Activated T-cell treated with anti-CD3 and anti-CD28 coated beads, Interleukin-2, amount 50 U/mL, for 24 hours (primary cell): ENCODE measurements at regions not wholly inside any gene's neighbourhood (a gene's known extent, or its start where the extent isn't known, plus 50 kb on each side); places are given as distances from the start of the nearest gene placed in this dataset.
"Not testable (repeated sequence)": the region's sequence is repeated elsewhere in the genome, so short reads cannot be mapped to it uniquely, and the experiment has no call there.

ENCODE experiments used
- DNase-seq: peaks from one replicate; pipeline ENCODE4 v3.0.0-alpha.2; 2020
- H3K27ac Mint-ChIP-seq: 2 replicates; pipeline ENCODE4 v1.8.0; 2020; ENCODE audit warnings: mild to moderate bottlenecking, mixed read lengths
- H3K27me3 Mint-ChIP-seq: 2 replicates; pipeline ENCODE4 v1.8.0; 2020; ENCODE audit warnings: mixed read lengths
- H3K36me3 Mint-ChIP-seq: 2 replicates; pipeline ENCODE4 v1.8.0; 2020; ENCODE audit warnings: low read depth, mixed read lengths
- H3K4me1 Mint-ChIP-seq: 2 replicates; pipeline ENCODE4 v1.8.0; 2020; ENCODE audit warnings: low read depth, mixed read lengths
- H3K4me3 Mint-ChIP-seq: 2 replicates; pipeline ENCODE4 v1.8.0; 2020; ENCODE audit warnings: mild to moderate bottlenecking, moderate library complexity, mixed read lengths
- H3K9me3 Mint-ChIP-seq: 2 replicates; pipeline ENCODE4 v1.8.0; 2020; ENCODE audit warnings: mixed read lengths

GRCh38 chr12:131328861-131329845 lies 375.4 kb downstream of the ADGRD1 start:
- H3K36me3 Mint-ChIP-seq, H3K4me3 Mint-ChIP-seq, H3K9me3 Mint-ChIP-seq, H3K27ac Mint-ChIP-seq, H3K4me1 Mint-ChIP-seq, DNase-seq: not testable (repeated sequence)
- peaks cover 12% of the 10 kb centered on the region for H3K27me3 Mint-ChIP-seq

DNA sequence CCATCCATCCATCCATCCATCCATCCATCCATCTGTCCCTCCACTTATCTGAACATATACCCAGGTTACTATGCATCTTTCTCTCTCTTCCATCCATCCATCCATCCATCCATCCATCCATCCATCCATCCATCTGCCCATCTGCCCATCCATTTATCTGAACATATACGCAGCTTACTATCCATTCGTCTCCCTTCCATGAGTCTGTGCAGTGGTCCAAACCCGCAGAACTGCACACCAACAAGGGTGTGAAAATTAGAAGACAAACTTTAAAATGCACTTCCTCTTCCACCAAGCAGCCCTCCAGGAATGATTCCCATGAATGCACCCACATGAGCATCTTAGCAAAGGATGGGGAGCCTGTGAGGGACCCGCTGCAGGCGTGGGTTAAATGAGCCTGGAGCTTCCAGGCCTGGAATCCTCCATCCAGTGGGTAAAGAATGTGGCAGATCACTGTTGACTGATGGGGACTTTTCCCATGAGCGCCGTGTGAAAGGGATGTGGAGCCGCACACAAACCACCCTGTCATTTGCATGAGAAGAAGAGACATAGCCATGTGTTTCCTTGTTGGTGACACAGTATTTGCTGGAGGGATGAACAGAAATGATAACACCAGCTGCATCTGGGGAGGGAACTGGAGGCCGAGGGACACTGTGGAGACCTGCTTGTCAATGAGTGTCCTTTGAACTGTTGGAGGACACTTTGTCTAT lies 376.6 kb downstream of the ADGRD1 start:
- no peak overlapping the region for H3K4me3 Mint-ChIP-seq
- no peak overlapping the region for H3K27ac Mint-ChIP-seq
- no peak for DNase-seq
- no peaks in the 10 kb centered on the region for H3K36me3 Mint-ChIP-seq
- H3K27me3 Mint-ChIP-seq, result peaks cover 9% of the 10 kb centered on the region
- no peaks in the 10 kb centered on the region for H3K4me1 Mint-ChIP-seq
- H3K9me3 Mint-ChIP-seq, result no peaks in the 10 kb centered on the region

GRCh38 chr12:131331148-131331750 lies 377.5 kb downstream of the ADGRD1 start:
- H3K4me1 Mint-ChIP-seq, result no peaks in the 10 kb centered on the region
- peaks cover 9% of the 10 kb centered on the region for H3K27me3 Mint-ChIP-seq
- no peaks in the 10 kb centered on the region for H3K36me3 Mint-ChIP-seq
- H3K27ac Mint-ChIP-seq, result no peak overlapping the region
- no peaks in the 10 kb centered on the region for H3K9me3 Mint-ChIP-seq
- no peak for DNase-seq
- no peak overlapping the region for H3K4me3 Mint-ChIP-seq

GRCh38 chr12:131332224-131332623 lies 378.5 kb downstream of the ADGRD1 start:
- Mint-ChIP-seq H3K36me3 (no peaks in the 10 kb centered on the region), H3K27ac (no peak overlapping the region), H3K4me1 (no peaks in the 10 kb centered on the region), H3K9me3 (no peaks in the 10 kb centered on the region), H3K4me3 (no peak overlapping the region), H3K27me3 (peaks cover 1% of the 10 kb centered on the region)
- DNase-seq, result no peak

- no peak overlapping the region for H3K27ac Mint-ChIP-seq
- H3K4me1 Mint-ChIP-seq, result no peaks in the 10 kb centered on the region
- no peak for DNase-seq
- no peaks in the 10 kb centered on the region for H3K36me3 Mint-ChIP-seq
- no peaks in the 10 kb centered on the region for H3K27me3 Mint-ChIP-seq
- H3K9me3 Mint-ChIP-seq, result no peaks in the 10 kb centered on the region
- H3K4me3 Mint-ChIP-seq, result no peak overlapping the region
These were observed 377.8 kb upstream of the SFSWAP start for GRCh38 chr12:131333136-131333535.

DNA sequence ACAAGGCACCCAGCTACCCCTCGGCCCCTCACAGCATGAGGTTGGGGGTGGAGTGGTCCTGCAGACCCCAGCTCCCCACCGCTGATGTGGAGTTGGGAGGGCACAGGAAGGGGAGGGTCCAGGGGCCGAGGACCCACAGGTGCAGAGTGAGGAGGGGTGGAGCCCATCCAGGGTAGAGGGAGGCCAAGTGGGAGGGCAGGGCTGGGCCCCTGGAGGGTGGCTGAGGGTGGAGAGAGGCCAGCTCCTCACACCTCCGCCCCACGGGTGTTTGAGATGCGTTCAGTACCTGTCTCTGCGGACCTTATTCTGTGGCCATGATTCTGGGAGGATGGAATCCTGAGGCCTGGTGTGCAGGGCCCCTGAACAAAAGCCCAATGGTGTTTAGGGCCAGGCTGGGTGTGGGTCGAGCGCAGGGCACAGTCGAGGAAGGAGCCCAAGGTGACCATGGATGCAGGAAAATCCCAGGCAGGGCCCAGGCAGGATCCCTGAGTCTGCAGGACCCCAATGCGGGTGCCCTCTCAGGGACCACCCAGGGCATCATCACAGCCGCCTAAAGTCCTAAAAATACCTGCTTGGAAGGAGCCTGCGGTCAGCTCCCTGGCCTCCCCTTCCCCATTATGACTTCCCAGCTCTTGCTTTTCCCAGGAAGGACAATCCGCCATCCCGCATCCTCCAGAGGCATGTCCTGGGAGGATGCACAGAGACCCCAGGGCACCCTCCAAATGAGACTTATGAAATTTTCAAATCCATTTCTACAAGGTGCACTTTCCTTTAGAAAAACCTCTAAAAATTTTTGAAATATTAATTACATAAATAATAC lies 377.1 kb upstream of the SFSWAP start:
- Mint-ChIP-seq H3K4me3 (no peak overlapping the region), H3K4me1 (no peaks in the 10 kb centered on the region), H3K27me3 (no peaks in the 10 kb centered on the region), H3K36me3 (no peaks in the 10 kb centered on the region), H3K27ac (no peak overlapping the region), H3K9me3 (no peaks in the 10 kb centered on the region)
- no peak for DNase-seq

- H3K9me3 Mint-ChIP-seq, result no peaks in the 10 kb centered on the region
- no peak overlapping the region for H3K4me3 Mint-ChIP-seq
- no peaks in the 10 kb centered on the region for H3K36me3 Mint-ChIP-seq
- no peaks in the 10 kb centered on the region for H3K27me3 Mint-ChIP-seq
- H3K27ac Mint-ChIP-seq, result no peak overlapping the region
- DNase-seq, result no peak
- H3K4me1 Mint-ChIP-seq, result no peaks in the 10 kb centered on the region
These were observed 376.1 kb upstream of the SFSWAP start for GRCh38 chr12:131334835-131335234.

DNA sequence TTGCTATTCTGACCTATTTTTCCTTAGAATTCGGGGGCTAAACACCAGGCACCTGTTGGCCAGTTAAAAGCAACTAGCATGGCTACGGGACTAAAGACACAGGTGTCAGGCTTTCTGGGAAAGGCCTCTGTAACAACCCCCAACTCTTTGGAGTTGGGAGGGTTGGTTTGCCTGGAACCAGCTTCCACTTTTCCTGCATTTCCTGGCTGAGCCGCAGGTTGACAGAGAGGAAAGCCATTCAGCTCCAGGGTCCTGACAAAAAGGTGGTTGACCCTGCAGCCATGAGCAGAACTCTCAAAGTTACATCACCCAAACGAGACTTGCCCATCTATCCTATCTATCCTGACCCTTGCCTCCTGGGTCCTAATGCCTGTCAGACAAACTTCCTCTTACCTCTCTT lies 375.4 kb upstream of the SFSWAP start:
- no peaks in the 10 kb centered on the region for H3K9me3 Mint-ChIP-seq
- no peak for DNase-seq
- H3K27ac Mint-ChIP-seq, result no peak overlapping the region
- H3K36me3 Mint-ChIP-seq, result no peaks in the 10 kb centered on the region
- no peaks in the 10 kb centered on the region for H3K27me3 Mint-ChIP-seq
- no peaks in the 10 kb centered on the region for H3K4me1 Mint-ChIP-seq
- H3K4me3 Mint-ChIP-seq, result no peak overlapping the region

- not testable (repeated sequence) for DNase-seq, H3K27ac Mint-ChIP-seq, H3K4me3 Mint-ChIP-seq, H3K4me1 Mint-ChIP-seq, H3K27me3 Mint-ChIP-seq, H3K9me3 Mint-ChIP-seq, H3K36me3 Mint-ChIP-seq
These were observed 373.0 kb upstream of the SFSWAP start for GRCh38 chr12:131337861-131338260.

DNA sequence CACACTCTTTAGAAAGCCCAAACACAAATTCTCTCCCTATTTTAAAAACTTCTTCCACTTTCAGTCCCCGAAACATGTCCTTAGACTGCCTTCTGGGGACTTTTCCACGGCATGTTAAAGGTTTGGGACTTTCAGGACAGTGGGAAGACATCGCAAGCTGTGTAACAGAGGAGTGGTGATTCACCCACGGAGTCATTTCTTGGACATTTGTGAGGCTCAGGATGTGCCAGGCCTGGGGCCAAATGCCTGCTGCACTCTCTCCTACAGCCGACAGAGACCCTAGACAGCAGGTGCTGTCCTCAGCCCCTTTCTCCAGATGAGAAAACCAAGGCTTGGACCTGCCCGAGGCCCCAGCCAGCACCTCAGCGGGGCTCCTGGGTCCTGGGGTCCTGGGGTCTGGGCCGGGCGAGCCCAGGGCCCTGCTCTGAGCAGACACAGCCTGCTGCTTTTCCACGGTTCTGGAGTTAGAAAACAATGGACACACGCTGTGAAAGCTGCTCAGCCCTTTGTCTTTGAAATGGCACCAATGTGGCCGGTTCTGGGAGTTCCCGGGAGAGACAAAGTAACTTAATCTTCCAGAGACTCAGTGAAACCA lies 370.2 kb upstream of the SFSWAP start:
- Mint-ChIP-seq H3K4me3 (no peak overlapping the region), H3K27ac (no peak overlapping the region), H3K9me3 (no peaks in the 10 kb centered on the region)

GRCh38 chr12:131341608-131342007 lies 369.3 kb upstream of the SFSWAP start:
- H3K27me3 Mint-ChIP-seq, H3K36me3 Mint-ChIP-seq, H3K9me3 Mint-ChIP-seq, H3K4me1 Mint-ChIP-seq, DNase-seq, H3K4me3 Mint-ChIP-seq, H3K27ac Mint-ChIP-seq: not testable (repeated sequence)

More for the DNA sequence above, 370.2 kb upstream of the SFSWAP start:
- no peaks in the 10 kb centered on the region for H3K36me3 Mint-ChIP-seq
- DNase-seq, result no peak
- H3K27me3 Mint-ChIP-seq, result no peaks in the 10 kb centered on the region
- no peaks in the 10 kb centered on the region for H3K4me1 Mint-ChIP-seq

DNA sequence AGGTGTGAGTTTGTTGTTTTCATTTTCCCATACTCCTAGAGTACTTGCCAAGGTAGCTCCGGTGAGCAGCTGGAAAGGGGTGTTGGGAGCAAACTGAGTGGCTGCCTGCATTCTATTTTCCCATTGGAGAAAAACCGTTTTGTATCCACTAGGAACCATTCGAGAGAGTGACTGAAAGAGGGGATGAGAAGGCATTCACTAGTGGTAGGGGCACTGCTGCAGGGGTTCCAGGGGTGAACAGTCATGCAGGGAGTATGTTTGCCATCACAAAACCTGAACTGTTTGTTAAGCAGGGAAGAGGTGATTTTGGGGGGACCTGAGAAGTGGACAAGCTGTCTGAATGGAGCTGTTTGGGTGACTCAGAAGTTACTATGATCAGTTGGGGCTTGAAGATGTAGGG lies 367.5 kb upstream of the SFSWAP start:
- H3K4me1 Mint-ChIP-seq, H3K36me3 Mint-ChIP-seq, DNase-seq, H3K9me3 Mint-ChIP-seq, H3K27me3 Mint-ChIP-seq, H3K4me3 Mint-ChIP-seq, H3K27ac Mint-ChIP-seq: not testable (repeated sequence)

- not testable (repeated sequence) for H3K9me3 Mint-ChIP-seq, H3K4me3 Mint-ChIP-seq, DNase-seq, H3K4me1 Mint-ChIP-seq, H3K36me3 Mint-ChIP-seq, H3K27ac Mint-ChIP-seq
- peaks cover 14% of the 10 kb centered on the region for H3K27me3 Mint-ChIP-seq
These were observed 366.0 kb upstream of the SFSWAP start for GRCh38 chr12:131344715-131345520.
